ENCODE measurements at regions not wholly inside any gene's neighbourhood (a gene's known extent, or its start where the extent isn't known, plus 50 kb on each side); places are given as distances from the start of the nearest gene placed in this dataset.

DNA sequence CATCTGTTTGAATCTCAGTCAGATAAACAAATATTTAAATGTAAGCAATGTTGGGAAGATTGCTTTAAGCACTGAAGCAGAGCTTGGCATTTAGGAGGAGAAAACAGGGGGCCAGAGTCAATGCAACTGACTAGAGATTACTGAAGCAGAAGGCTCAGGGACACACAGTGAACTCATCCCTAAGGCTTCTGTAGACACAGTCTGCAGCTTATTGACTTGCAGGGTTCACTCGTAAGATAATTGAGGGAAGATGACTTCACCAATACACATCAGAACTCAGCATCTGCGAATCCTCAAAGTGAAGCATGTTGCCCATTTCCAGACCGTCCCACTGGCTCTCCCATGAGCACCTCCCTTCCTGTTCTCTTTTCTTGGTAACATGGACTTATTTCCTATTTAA lies 363.4 kb upstream of the PFKP start:
- Mint-ChIP-seq H3K27ac (ENCODE audit: low read depth, unreplicated experiment) (no peak overlapping the region), H3K4me3 (ENCODE audit: unreplicated experiment) (no peak overlapping the region), H3K9me3 (ENCODE audit: unreplicated experiment) (no peaks in the 10 kb centered on the region), H3K4me1 (ENCODE audit: insufficient read depth, unreplicated experiment) (no peaks in the 10 kb centered on the region), H3K27me3 (ENCODE audit: insufficient read depth, unreplicated experiment) (peaks cover 35% of the 10 kb centered on the region), H3K36me3 (ENCODE audit: insufficient read depth, unreplicated experiment) (no peaks in the 10 kb centered on the region)
- intact Hi-C loops (cut with micrococcal nuclease) = no loop called here
- no peak for TF ChIP-seq CTCF (IDR thresholded peaks at IDR 0.05; ENCODE audit: unreplicated experiment)
- ChIA-PET CTCF (no interaction called here), POLR2A (no interaction called here)
- no TSS peak for BruUV-seq (replicated peaks)
- no peak for DNase-seq (ENCODE audit: unreplicated experiment)

DNA sequence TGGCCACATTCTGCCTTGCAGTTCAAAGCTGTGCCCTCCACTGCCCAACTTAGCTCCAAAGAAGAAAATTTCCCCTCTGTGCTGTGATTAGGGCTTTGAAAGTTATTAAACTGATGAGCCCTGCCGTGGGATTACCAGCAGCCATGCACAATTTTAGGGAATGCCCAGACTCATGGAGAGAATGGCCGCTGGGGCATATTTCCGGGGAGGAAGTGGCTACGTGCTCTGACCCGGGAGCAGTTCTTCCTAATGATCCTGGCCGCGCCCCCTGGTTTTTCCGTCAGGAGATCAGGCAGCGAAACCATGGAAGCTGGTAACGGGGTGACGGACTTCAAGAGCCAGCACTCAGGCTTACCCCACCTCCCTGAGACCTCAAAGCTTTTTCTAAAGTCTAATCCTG lies 365.5 kb upstream of the PFKP start:
- no peak overlapping the region for H3K27ac Mint-ChIP-seq (ENCODE audit: low read depth, unreplicated experiment)
- H3K4me3 Mint-ChIP-seq (ENCODE audit: unreplicated experiment) = no peak overlapping the region
- ChIA-PET CTCF (no interaction called here), POLR2A (no interaction called here)
- no peaks in the 10 kb centered on the region for H3K4me1 Mint-ChIP-seq (ENCODE audit: insufficient read depth, unreplicated experiment)
- H3K9me3 Mint-ChIP-seq (ENCODE audit: unreplicated experiment) = no peaks in the 10 kb centered on the region
- peaks cover 27% of the 10 kb centered on the region for H3K27me3 Mint-ChIP-seq (ENCODE audit: insufficient read depth, unreplicated experiment)
- H3K36me3 Mint-ChIP-seq (ENCODE audit: insufficient read depth, unreplicated experiment) = no peaks in the 10 kb centered on the region
- BruUV-seq (replicated peaks) = no TSS peak
- DNase-seq (ENCODE audit: unreplicated experiment) = no peak
- no peak for TF ChIP-seq CTCF (IDR thresholded peaks at IDR 0.05; ENCODE audit: unreplicated experiment)
- intact Hi-C loops (cut with micrococcal nuclease) = no loop called here

DNA sequence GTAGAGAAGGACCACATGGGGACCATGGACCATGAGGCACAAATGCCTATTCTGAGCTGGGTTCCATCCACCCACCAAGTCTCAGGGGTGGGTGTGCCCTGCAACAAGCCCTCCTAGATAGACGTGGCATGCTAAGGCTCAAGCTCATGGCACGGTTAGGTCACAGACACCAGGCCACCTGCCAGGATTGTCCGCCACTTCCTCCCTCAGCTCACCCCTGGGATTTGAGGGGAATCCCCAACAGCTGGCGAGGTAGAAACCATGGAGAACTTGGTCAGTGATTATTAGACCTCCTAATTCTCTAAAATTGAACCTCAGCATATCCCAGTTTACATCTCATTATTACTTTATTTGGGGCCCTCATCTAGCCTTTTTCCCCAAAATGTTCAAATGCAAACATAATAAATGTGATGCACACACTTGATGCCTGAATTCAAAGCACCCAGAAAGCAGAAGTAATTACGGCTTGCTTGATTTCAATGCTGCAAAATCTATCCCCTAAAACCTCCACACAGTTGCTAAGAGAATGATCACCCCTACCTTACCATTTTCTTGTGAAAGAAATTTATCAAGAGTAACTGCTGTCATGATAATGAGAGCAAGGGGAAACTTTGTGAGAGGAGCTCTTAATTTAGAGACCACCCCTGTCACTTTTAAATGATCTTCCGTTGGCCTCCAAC lies 366.6 kb upstream of the PFKP start:
- ChIA-PET CTCF (interaction anchor here (0.6 kb wide), 1 partner anchor 1627 kb away, joined by 5 read pairs; no protein-coding TSS in a partner anchor), POLR2A (interaction anchor here (0.8 kb wide), 1 partner anchor 1457 kb away, joined by 4 read pairs; no protein-coding TSS in a partner anchor)
- intact Hi-C loops (cut with micrococcal nuclease) = no loop called here
- Mint-ChIP-seq H3K9me3 (ENCODE audit: unreplicated experiment) (no peaks in the 10 kb centered on the region), H3K4me1 (ENCODE audit: insufficient read depth, unreplicated experiment) (no peaks in the 10 kb centered on the region), H3K27me3 (ENCODE audit: insufficient read depth, unreplicated experiment) (peaks cover 17% of the 10 kb centered on the region), H3K27ac (ENCODE audit: low read depth, unreplicated experiment) (no peak overlapping the region), H3K36me3 (ENCODE audit: insufficient read depth, unreplicated experiment) (no peaks in the 10 kb centered on the region), H3K4me3 (ENCODE audit: unreplicated experiment) (no peak overlapping the region)
- BruUV-seq (replicated peaks) = no TSS peak
- TF ChIP-seq CTCF (IDR thresholded peaks at IDR 0.05; ENCODE audit: unreplicated experiment) = no peak
- DNase-seq (ENCODE audit: unreplicated experiment) = no peak

- no TSS peak for BruUV-seq (replicated peaks)
- Mint-ChIP-seq H3K27ac (ENCODE audit: low read depth, unreplicated experiment) (no peak overlapping the region), H3K4me1 (ENCODE audit: insufficient read depth, unreplicated experiment) (no peaks in the 10 kb centered on the region), H3K27me3 (ENCODE audit: insufficient read depth, unreplicated experiment) (peaks cover 41% of the 10 kb centered on the region), H3K9me3 (ENCODE audit: unreplicated experiment) (peaks cover 9% of the 10 kb centered on the region), H3K36me3 (ENCODE audit: insufficient read depth, unreplicated experiment) (no peaks in the 10 kb centered on the region), H3K4me3 (ENCODE audit: unreplicated experiment) (no peak overlapping the region)
- DNase-seq (ENCODE audit: unreplicated experiment) = no peak
- TF ChIP-seq CTCF (IDR thresholded peaks at IDR 0.05; ENCODE audit: unreplicated experiment) = no peak
- CTCF ChIA-PET = no interaction called here
- intact Hi-C loops (cut with micrococcal nuclease) = no loop called here
- POLR2A ChIA-PET = no interaction called here
These were observed 378.4 kb upstream of the PFKP start for GRCh38 chr10:2688958-2689357.

All from MCF 10A (cell line).